Prostate gland (tissue), 2 donors: ENCODE measurements at regions not wholly inside any gene's neighbourhood (a gene's known extent, or its start where the extent isn't known, plus 50 kb on each side); places are given as distances from the start of the nearest gene placed in this dataset.

Experiments
- POLR2AphosphoS5 ChIP-seq: sonication (generic); formaldehyde crosslinking; IDR thresholded peaks from one replicate; pipeline ENCODE4 v1.6.1; 2017; ENCODE audit warnings: antibody characterized with exemption
- TF ChIP-seq, protein P1 (sequence below), 4 experiments: fragments of 200-600 bp in 2 of 4; fragments of 450-650 bp in 2 of 4; sonication (generic) in 2 of 4; IDR thresholded peaks; 1 replicate in 3 of 4; 2 replicates in 1 of 4; pipeline ENCODE4 v1.5.1; 2016 to 2019; ENCODE audit warnings: antibody characterized with exemption in 4 of 4, mild to moderate bottlenecking in 2 of 4, moderate library complexity in 2 of 4

DNA sequence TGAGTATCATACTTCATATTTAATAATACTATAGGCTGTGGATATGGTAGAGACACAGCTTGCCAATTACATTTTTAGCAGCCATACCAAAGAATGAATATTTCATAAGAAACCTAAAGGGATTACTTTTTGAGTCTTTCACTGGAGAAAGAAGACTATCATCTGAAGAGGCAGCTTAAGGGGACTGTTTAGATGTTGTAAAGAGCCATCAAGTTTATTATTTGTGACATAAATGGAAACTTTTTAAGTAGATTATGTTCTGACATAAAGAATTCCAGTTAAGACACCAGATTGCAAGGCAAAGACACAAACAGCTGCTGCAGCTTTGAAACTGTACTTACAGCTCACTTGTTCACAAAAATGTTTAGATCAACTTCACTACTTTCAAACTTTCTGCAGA, 429.4 kb downstream of the TFAP2A start:
- TF ChIP-seq POLR2AphosphoS5, result no peak
- TF ChIP-seq, protein P1, sequence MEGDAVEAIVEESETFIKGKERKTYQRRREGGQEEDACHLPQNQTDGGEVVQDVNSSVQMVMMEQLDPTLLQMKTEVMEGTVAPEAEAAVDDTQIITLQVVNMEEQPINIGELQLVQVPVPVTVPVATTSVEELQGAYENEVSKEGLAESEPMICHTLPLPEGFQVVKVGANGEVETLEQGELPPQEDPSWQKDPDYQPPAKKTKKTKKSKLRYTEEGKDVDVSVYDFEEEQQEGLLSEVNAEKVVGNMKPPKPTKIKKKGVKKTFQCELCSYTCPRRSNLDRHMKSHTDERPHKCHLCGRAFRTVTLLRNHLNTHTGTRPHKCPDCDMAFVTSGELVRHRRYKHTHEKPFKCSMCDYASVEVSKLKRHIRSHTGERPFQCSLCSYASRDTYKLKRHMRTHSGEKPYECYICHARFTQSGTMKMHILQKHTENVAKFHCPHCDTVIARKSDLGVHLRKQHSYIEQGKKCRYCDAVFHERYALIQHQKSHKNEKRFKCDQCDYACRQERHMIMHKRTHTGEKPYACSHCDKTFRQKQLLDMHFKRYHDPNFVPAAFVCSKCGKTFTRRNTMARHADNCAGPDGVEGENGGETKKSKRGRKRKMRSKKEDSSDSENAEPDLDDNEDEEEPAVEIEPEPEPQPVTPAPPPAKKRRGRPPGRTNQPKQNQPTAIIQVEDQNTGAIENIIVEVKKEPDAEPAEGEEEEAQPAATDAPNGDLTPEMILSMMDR (IDR thresholded peaks at IDR 0.05), result no peak
